ENCODE measurements at regions not wholly inside any gene's neighbourhood (a gene's known extent, or its start where the extent isn't known, plus 50 kb on each side); places are given as distances from the start of the nearest gene placed in this dataset.

GRCh38 chrX:65811558-65812228 lies 144.2 kb downstream of the MSN start:
- no peak for TF ChIP-seq CTCF (IDR thresholded peaks at IDR 0.05)
- ATAC-seq: no peak
- no peak for DNase-seq
- intact Hi-C loops (cut with DNase I): no loop called here
- no peak overlapping the region for H3K4me3 ChIP-seq
- no peaks in the 10 kb centered on the region for H3K36me3 ChIP-seq
- H3K9me3 ChIP-seq: no peaks in the 10 kb centered on the region
- FAIRE-seq: no peak
- H3K27ac ChIP-seq: no peak overlapping the region
- H3K27me3 ChIP-seq: peaks cover 0 to 4% (median 0%) of the 10 kb centered on the region in 4 donors
- H3K4me1 ChIP-seq: no peaks in the 10 kb centered on the region
